Endothelial cell of umbilical vein (primary cell): ENCODE measurements at regions not wholly inside any gene's neighbourhood (a gene's known extent, or its start where the extent isn't known, plus 50 kb on each side); places are given as distances from the start of the nearest gene placed in this dataset.

Experiments
- BruUV-seq: library from RNA; stranded (reverse); fragments of 400-500 nt; replicated peaks from 2 replicates; lab custom pipeline; 2021; lab: Mats Ljungman, UMichigan
- CTCF ChIA-PET: fragments of 300-600, 350-600 bp; sonication (Branson Sonifier 250); formaldehyde crosslinking; loops from one replicate; lab custom pipeline; 2021; ENCODE audit warnings: antibody characterized with exemption, inconsistent platforms; lab: Charles Lee
- POLR2A ChIA-PET: fragments of 300-600, 350-600 bp; sonication (Branson Sonifier 250); formaldehyde crosslinking; loops from one replicate; lab custom pipeline; 2021; ENCODE audit warnings: antibody characterized with exemption, inconsistent platforms; lab: Charles Lee
- DNase-seq: peaks from one replicate; pipeline ENCODE4 v3.0.0-alpha.2; 2011; ENCODE audit warnings: low read depth, low spot score
- FAIRE-seq: peaks from 2 replicates; lab custom pipeline; 2011; peaks lifted over from hg19 to GRCh38; lab: Jason Lieb, UNC
- H2AFZ ChIP-seq: 2 replicates; pipeline ENCODE4 v1.6.0; 2012; ENCODE audit warnings: low read depth, low read length, control low read depth, inconsistent platforms
- H3K27ac ChIP-seq: 2 replicates; pipeline ENCODE4 v1.5.1; 2011; ENCODE audit warnings: low read depth, mild to moderate bottlenecking, control low read depth, low read length, moderate library complexity; ENCODE audit not compliant: insufficient read depth
- H3K27me3 ChIP-seq, 2 experiments: 2 replicates each; pipeline versions ENCODE4 v1.6.0 to v1.6.1; 2011; ENCODE audit warnings: low read length in 2 of 2, mixed read lengths in 1 of 2; ENCODE audit not compliant: control insufficient read depth in 2 of 2, insufficient read depth in 2 of 2
- H3K36me3 ChIP-seq, 2 experiments: 2 replicates in 1 of 2; 3 replicates in 1 of 2; pipeline ENCODE4 v1.5.1; 2011; ENCODE audit warnings: low read length in 2 of 2, mild to moderate bottlenecking in 1 of 2, moderate library complexity in 1 of 2; ENCODE audit not compliant: control insufficient read depth in 2 of 2, insufficient read depth in 2 of 2; ENCODE audit errors: extremely low read depth in 1 of 2
- H3K4me1 ChIP-seq: 3 replicates; pipeline ENCODE4 v1.5.1; 2011; ENCODE audit warnings: mild to moderate bottlenecking, low read length; ENCODE audit not compliant: control insufficient read depth, insufficient read depth; ENCODE audit errors: extremely low read depth
- H3K4me2 ChIP-seq: 2 replicates; pipeline ENCODE4 v1.6.1; 2011; ENCODE audit warnings: low read length, control low read depth, mixed read lengths; ENCODE audit not compliant: insufficient read depth
- H3K4me3 ChIP-seq, 3 experiments: fragments of 200-600 bp in 1 of 3; sonication (generic), shearing (Covaris generic) in 1 of 3; replicated peaks in 1 of 3; 2 replicates each; pipeline ENCODE4 v1.5.1; 2011 to 2016; ENCODE audit warnings: control low read depth in 3 of 3, low read length in 3 of 3, mild to moderate bottlenecking in 2 of 3, inconsistent platforms in 1 of 3, low read depth in 1 of 3, moderate library complexity in 1 of 3; ENCODE audit not compliant: insufficient read depth in 1 of 3
- H3K79me2 ChIP-seq: 2 replicates; pipeline ENCODE4 v1.6.0; 2012; ENCODE audit warnings: low read length, inconsistent platforms; ENCODE audit not compliant: control insufficient read depth, insufficient read depth
- H3K9ac ChIP-seq: replicated peaks from 2 replicates; pipeline ENCODE3; 2011; ENCODE audit warnings: low read length, control low read depth; ENCODE audit not compliant: insufficient read depth; ENCODE audit errors: extremely low read depth
- H3K9me1 ChIP-seq: replicated peaks from 3 replicates; pipeline ENCODE4 v1.6.0; 2011; ENCODE audit warnings: mild to moderate bottlenecking, low read length; ENCODE audit not compliant: control insufficient read depth, insufficient read depth; ENCODE audit errors: extremely low read depth
- H3K9me3 ChIP-seq: replicated peaks from 2 replicates; pipeline ENCODE4 v1.5.1; 2012; ENCODE audit warnings: low read length, inconsistent platforms; ENCODE audit not compliant: control insufficient read depth, insufficient read depth
- H4K20me1 ChIP-seq: replicated peaks from 2 replicates; pipeline ENCODE3; 2011; ENCODE audit warnings: mild to moderate bottlenecking, low read length; ENCODE audit not compliant: control insufficient read depth, insufficient read depth; ENCODE audit errors: extremely low read depth
- CTCF ChIP-seq, 2 donors: IDR thresholded peaks; 1 replicate in 1 of 2; 2 replicates in 1 of 2; pipeline ENCODE4 v1.5.1; 2011; ENCODE audit warnings: low read length in 2 of 2, mild to moderate bottlenecking in 2 of 2, moderate library complexity in 2 of 2, control low read depth in 1 of 2, inconsistent platforms in 1 of 2, low read depth in 1 of 2; ENCODE audit not compliant: insufficient read depth in 1 of 2; ENCODE audit errors: extremely low read depth in 1 of 2
- EZH2 ChIP-seq: IDR thresholded peaks from 2 replicates; pipeline ENCODE4 v1.6.1; 2012; ENCODE audit warnings: borderline replicate concordance, low read depth, mild to moderate bottlenecking, moderate library complexity, low read length, inconsistent platforms; ENCODE audit not compliant: severe bottlenecking
- FOS ChIP-seq: IDR thresholded peaks from 2 replicates; pipeline ENCODE4 v1.6.1; 2011; ENCODE audit warnings: mild to moderate bottlenecking, low read length, moderate library complexity, borderline replicate concordance; ENCODE audit not compliant: insufficient read depth
- GATA2 ChIP-seq: IDR thresholded peaks from 2 replicates; pipeline ENCODE4 v1.7.0; 2011; ENCODE audit warnings: low read depth, mild to moderate bottlenecking, moderate library complexity, mixed read lengths, low read length; ENCODE audit not compliant: insufficient read length, insufficient read depth
- JUN ChIP-seq: IDR thresholded peaks from 2 replicates; pipeline ENCODE4 v1.6.1; 2011; ENCODE audit warnings: borderline replicate concordance, low read depth; ENCODE audit not compliant: insufficient read length, insufficient read depth
- MAX ChIP-seq: IDR thresholded peaks from 2 replicates; pipeline ENCODE4 v1.6.1; 2011; ENCODE audit not compliant: insufficient read depth, insufficient read length
- MYC ChIP-seq: IDR thresholded peaks from one replicate; pipeline ENCODE4 v1.6.1; 2011; ENCODE audit warnings: mild to moderate bottlenecking, low read depth, low read length
- POLR2A ChIP-seq: IDR thresholded peaks from 2 replicates; pipeline ENCODE4 v1.6.1; 2012; ENCODE audit warnings: low read depth, mild to moderate bottlenecking, control low read depth, low read length
- POLR2AphosphoS5 ChIP-seq: IDR thresholded peaks from 2 replicates; pipeline ENCODE4 v1.6.1; 2012; ENCODE audit warnings: low read depth, mild to moderate bottlenecking, control low read depth, low read length, moderate library complexity; ENCODE audit not compliant: insufficient read depth
- dilution Hi-C: fragments of 300-500 bp; cut with MboI; formaldehyde crosslinking; loops from one replicate; pipeline ENCODE4 v1.15.0; 2019; ENCODE audit warnings: low sequenced_read_pairs; ENCODE audit not compliant: extremely low pct_ligation_motif_present
- intact Hi-C: fragments of 100-400 bp; cut with micrococcal nuclease; formaldehyde crosslinking; loops from one replicate; pipeline ENCODE4 v1.10.0; 2022

- ChIA-PET POLR2A (no interaction called here), CTCF (no interaction called here)
- Histone ChIP-seq H3K79me2 (no peaks in the 10 kb centered on the region), H3K9ac (no peak overlapping the region), H3K9me3 (no peaks in the 10 kb centered on the region), H3K36me3 (no peaks in the 10 kb centered on the region), H2AFZ (no peak overlapping the region), H4K20me1 (no peaks in the 10 kb centered on the region), H3K4me2 (no peak overlapping the region), H3K9me1 (no peaks in the 10 kb centered on the region), H3K4me3 (no peak overlapping the region), H3K27ac (no peak overlapping the region), H3K27me3 (no peaks in the 10 kb centered on the region), H3K4me1 (no peaks in the 10 kb centered on the region)
- DNase-seq: no peak
- TF ChIP-seq FOS (no peak), GATA2 (no peak), EZH2 (no peak), CTCF (IDR thresholded peaks at IDR 0.05; ENCODE audit: extremely low read depth in 1 of 2, insufficient read depth in 1 of 2, low read depth in 1 of 2, low read length in 2 of 2) (no peak), JUN (no peak), POLR2AphosphoS5 (no peak), MYC (no peak), MAX (no peak), POLR2A (no peak)
- intact Hi-C loops (no loop called here), dilution Hi-C loops (no loop called here)
- no peak for FAIRE-seq
- no TSS peak for BruUV-seq
Measured at GRCh38 chr10:104563548-104563947, 77.5 kb upstream of the SORCS3 start.
